GM04503 (cell line): ENCODE measurements at regions not wholly inside any gene's neighbourhood (a gene's known extent, or its start where the extent isn't known, plus 50 kb on each side); places are given as distances from the start of the nearest gene placed in this dataset.
"Not testable (repeated sequence)": the region's sequence is repeated elsewhere in the genome, so short reads cannot be mapped to it uniquely, and the experiment has no call there.

Source experiments
- DNase-seq: peaks from one replicate; pipeline ENCODE4 v3.0.0-alpha.2; 2012; ENCODE audit warnings: low read depth

- DNase-seq = no peak
Measured at GRCh38 chr18:39211461-39211860, 1645.9 kb upstream of the CELF4 start.

- no peak for DNase-seq
Measured at GRCh38 chr18:39209173-39209572, 1643.6 kb upstream of the CELF4 start.

- no peak for DNase-seq
Measured at GRCh38 chr18:39208729-39209128, 1643.1 kb upstream of the CELF4 start.

GRCh38 chr18:39208190-39208589 is 1642.6 kb upstream of the CELF4 start:
- no peak for DNase-seq

DNA sequence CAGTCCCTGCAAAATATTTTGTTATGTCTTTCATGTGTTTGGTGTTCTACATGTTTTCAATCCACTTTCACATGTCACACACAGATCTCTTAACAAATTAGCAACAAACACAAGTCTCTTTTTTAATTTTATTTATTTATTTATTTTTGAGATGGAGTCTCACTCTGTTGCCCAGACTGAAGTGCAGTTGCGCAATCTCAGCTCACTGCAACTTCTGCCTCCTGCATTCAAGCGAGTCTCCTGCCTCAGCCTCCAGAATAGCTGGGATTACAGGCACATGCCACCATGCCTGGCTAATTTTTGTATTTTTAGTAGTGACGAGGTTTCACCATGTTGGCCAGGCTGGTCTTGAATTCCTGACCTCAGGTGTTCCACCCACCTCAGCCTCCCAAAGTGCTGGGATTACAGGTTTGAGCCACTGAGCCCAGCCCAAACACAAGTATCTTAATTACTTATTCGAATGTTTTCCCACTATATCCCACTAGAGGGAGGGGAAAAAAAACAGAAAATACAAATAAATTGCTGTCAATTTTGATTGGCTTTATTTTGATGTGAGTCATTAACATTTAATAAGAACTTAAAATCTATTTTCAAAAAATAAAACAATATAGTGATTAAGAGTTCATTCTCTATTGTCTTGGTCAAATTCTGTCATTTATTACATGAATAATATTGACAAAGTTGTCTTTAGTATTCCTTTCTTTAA is 1641.0 kb upstream of the CELF4 start:
- not testable (repeated sequence) for DNase-seq

DNA sequence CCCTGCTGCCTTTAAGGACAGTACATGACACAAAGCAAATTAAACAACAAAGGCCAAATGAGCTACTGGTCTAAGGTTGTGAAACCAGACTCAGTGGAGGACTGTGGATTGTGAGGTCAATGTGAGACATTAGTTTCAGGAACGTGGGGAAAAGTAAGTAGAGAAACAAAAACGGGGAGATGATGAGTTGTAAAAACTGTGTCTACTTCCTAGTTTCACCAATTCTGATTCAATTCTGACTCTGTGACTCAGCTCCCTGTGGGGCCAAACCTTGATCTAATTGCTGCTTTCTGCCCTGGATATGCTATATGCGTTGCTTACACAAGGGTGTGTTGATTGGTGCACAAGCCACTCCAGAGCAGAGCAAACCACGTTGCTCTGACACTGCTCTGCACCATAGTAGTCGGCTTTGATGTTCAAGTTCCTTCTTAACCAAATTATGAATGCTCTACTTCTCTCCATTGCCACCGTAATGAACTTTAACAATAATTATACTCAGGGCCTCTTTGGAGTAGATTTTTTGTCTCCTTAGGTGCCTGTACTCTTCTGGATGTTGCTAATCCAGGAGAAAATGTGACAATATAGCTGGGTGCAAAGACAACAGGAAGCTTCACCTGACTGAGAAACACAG is 1640.1 kb upstream of the CELF4 start:
- DNase-seq = no peak

DNA sequence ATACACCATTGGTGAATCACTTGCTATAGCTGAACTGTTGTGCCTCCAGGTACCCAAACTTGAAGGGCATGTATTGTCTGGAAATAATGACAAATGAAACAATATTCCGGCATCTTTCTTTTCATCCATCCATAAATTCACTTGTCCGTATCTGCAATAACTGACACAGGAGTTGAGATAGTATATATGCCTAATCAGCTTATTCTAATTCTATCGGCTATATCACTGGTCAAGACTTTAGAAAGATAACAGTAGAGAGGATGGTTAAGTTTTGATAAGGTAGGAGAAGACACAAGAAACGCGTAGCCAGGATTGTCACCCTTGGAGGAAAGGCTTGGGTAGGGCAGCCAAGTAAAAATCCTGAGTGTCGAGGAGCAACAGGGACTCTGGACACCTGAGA is 1634.6 kb upstream of the CELF4 start:
- DNase-seq = no peak

GRCh38 chr18:39199231-39199855 is 1633.7 kb upstream of the CELF4 start:
- DNase-seq = no peak

GRCh38 chr18:39198376-39198775 is 1632.8 kb upstream of the CELF4 start:
- DNase-seq = no peak

DNA sequence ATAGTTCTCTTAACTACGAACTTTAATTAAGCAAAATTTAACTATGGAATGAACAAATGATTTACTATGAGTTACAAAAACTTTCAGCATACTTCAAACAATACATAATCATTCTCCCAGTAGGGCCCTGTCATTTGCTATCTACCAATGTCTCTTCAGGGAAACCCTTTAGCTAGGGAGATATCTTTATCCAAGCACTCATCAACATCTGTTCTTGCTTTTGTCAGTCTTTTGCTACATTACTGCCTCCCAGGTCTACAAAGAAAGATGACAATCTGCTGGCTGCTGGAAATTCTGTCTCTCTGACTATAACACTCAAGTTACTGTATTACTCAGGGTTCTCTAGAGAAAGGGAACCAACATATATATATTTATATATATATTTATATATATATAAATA is 1626.3 kb upstream of the CELF4 start:
- no peak for DNase-seq

- DNase-seq = no peak
Measured at GRCh38 chr18:39191058-39191457, 1625.5 kb upstream of the CELF4 start.

DNA sequence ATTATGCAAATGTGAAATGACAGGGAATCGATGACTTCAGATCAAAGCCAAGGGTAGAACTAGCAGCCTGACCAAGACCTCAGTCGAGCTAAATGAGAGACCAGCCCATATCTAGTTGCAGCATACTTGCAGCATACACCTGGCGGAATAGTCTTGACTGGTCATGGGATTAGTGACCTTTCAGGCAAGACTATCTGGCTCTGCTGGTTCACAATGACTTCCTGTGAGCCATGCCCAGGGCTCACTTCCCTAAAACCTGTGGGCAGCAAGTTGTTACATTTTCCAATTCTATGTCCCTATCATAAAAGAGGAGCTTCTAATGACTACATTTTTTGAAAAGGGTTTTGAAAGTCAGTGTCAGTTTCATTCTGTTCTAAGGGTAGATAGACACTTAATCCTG is 1624.9 kb upstream of the CELF4 start:
- DNase-seq = no peak

DNA sequence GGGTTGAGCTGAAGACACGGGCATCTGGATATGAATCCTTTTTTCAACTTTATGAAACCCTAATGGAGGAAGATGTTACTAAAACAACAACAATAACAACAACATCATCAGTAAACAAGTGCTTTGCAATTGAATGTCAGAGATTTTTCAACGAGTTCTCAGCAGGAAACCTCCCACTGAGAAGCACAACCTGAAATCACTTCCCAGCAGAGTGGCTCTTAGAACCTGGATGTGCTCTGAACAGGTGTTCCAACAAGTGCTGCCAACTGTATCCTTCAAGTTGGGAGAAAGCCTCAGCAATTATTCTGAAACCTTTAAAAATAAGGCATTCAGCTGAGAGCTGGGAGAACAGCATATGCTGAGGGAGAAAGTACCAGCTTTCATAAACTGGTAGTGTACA is 1622.7 kb upstream of the CELF4 start:
- no peak for DNase-seq

DNA sequence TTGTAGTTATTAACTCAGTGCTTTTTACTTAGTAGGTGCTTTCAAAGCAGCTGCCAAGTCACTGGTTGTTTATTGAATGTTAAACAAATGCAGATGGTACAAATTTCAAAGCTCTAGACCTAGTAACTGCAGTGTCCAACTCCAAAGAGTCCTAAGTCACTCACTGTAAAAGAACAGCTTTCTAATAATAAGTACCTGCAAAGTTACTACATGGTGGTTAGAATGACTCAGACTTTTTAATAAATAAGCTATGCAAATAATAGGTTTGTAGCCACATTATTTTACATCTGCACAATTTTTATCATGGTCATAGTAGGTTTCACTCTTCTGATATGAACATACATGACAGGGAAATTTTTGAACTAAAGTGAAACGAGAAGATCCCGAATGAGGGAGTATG is 1620.4 kb upstream of the CELF4 start:
- DNase-seq = no peak

GRCh38 chr18:39184176-39184575 is 1618.6 kb upstream of the CELF4 start:
- no peak for DNase-seq

DNA sequence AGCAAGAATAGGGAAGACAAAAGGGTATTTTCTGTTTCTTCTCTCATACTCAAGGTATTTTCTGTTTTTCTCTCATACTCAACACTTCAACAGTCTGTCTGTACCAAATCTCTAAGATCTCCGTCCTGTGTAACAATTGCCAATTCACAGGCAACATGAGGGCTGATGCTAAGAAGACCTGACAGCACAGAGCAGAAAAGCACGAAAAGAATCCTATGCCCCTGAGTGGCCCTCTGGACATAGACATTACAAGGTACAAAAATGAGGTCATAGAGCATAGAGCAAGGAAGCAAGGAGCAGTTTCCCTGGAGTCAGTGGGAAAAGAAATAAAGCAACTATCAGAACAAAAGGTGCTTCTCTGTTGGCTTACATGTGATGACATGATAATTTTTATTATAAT is 1612.6 kb upstream of the CELF4 start:
- DNase-seq = no peak

DNA sequence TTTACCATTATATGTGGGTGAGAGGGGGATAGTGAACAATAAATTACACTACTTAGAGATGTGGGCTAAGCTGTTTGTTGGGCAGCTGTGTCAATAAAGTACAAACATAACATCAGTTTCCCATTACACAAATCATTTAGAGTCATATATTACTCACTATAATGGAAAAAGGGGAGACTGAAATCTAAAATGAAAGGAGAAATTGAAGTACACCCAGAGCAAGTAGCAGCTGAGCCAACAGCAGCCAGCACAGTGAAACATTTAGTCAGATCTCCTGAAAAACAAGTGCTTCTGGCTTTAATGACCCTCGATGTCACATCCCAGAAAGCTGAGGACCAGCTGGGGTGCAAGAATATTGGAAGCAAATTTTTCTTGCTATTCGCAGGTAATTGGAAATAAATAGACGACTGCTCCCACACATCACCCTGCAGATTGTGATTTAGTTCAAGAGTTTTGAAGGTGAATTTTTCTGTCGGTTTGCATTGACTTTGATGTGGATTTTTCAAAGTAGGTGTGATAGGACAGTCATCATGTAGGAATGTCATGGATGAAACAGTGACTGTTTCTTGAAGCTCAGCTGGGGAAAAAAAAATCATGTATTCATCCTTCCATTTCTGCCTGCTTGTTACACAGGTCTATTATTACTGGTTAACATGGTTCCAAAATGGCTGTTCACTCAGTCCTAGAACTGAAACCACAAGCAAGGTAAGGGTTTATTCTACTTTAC is 1607.3 kb upstream of the CELF4 start:
- no peak for DNase-seq

GRCh38 chr18:39168723-39169122 is 1603.1 kb upstream of the CELF4 start:
- DNase-seq = no peak

- no peak for DNase-seq
Measured at GRCh38 chr18:39167990-39168389, 1602.4 kb upstream of the CELF4 start.

GRCh38 chr18:39166776-39167175 is 1601.2 kb upstream of the CELF4 start:
- no peak for DNase-seq

DNA sequence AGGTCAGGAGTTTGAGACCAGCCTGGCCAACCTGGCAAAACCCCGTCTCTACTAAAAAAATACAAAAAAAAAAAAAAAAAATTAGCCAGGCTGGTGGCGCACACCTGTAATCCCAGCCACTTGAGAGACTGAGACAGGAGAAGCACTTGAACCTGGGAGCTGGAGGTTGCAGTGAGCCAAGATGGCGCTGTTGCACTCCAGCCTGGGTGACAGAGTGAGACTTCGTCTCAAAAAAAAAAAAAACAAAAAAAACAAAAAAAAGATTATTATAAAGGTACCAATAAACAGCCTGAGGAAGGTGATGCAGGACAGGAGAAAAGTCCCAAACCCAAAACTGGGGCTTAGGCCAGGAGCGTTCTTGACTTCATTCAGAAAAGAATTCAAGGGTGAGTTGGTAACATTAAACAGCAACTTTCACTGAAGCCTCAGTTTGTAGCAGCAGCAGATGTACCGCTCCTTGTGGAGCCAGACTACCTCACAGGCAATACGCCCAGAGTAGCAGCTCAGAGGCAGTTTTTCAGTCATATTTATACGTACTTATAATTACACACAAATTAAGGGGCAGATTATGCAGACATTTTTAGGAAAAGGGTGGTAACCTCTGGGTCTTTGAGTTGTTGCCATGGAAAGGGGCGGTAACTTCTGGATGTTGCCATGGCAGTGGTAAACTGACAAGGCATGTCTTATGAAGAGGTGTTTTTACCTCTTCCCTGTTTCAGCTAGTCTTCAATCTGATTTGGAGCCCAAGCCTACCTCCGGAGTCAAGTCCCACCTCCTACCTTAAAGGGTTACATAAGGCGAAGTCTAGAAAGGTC is 1596.6 kb upstream of the CELF4 start:
- DNase-seq = no peak

DNA sequence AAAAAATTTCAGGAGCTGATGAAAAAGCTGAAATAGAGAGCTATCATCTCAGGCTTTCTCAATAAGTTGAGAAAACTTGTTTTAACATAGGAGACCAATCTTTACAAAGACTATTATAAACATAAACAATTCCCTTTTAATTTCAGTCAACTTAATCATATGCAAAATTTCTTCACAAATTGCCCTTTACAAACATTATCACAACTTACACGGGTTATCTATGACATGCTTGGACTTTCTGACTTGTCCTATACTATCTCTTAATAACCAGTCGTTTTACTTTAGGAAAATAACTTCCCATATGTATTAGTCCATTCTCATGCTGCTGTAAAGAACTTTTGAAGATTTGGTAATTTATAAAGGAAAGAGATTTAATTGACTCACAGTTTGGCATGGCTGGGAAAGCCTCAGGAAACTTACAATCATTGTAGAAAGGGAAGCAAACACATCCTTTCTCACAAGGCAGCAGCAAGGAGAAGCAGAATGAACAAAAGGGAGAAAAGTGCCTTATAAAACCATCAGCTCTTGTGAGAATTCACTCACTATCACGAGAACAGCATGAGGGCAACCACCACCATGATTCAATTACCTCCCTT is 1583.7 kb upstream of the CELF4 start:
- DNase-seq = no peak
